GM15510 (cell line): ENCODE measurements at regions not wholly inside any gene's neighbourhood (a gene's known extent, or its start where the extent isn't known, plus 50 kb on each side); places are given as distances from the start of the nearest gene placed in this dataset.

Experiments used
- POLR2A ChIP-seq: IDR thresholded peaks from 3 replicates; pipeline ENCODE4 v1.6.1; 2011; ENCODE audit warnings: borderline replicate concordance; ENCODE audit not compliant: insufficient read length; ENCODE audit errors: extremely low read depth

GRCh38 chr11:115884800-115885534 lies 380.8 kb upstream of the CADM1 start:
- no peak for TF ChIP-seq POLR2A

- TF ChIP-seq POLR2A: no peak
Measured at GRCh38 chr11:115874843-115875242, 370.6 kb upstream of the CADM1 start.

- TF ChIP-seq POLR2A: no peak
Measured at GRCh38 chr11:115873813-115874212, 369.6 kb upstream of the CADM1 start.

- no peak for TF ChIP-seq POLR2A
Measured at GRCh38 chr11:115872416-115872815, 368.2 kb upstream of the CADM1 start.

GRCh38 chr11:115871161-115871760 lies 367.0 kb upstream of the CADM1 start:
- TF ChIP-seq POLR2A: no peak

- no peak for TF ChIP-seq POLR2A
Measured at GRCh38 chr11:115869780-115870431, 365.7 kb upstream of the CADM1 start.

- no peak for TF ChIP-seq POLR2A
Measured at GRCh38 chr11:115869131-115869530, 364.9 kb upstream of the CADM1 start.

GRCh38 chr11:115860246-115860645 lies 356.0 kb upstream of the CADM1 start:
- no peak for TF ChIP-seq POLR2A

- TF ChIP-seq POLR2A: no peak
Measured at GRCh38 chr11:115848611-115849010, 344.4 kb upstream of the CADM1 start.

- no peak for TF ChIP-seq POLR2A
Measured at GRCh38 chr11:115848080-115848479, 343.9 kb upstream of the CADM1 start.

GRCh38 chr11:115845872-115846271 lies 341.7 kb upstream of the CADM1 start:
- no peak for TF ChIP-seq POLR2A

- TF ChIP-seq POLR2A: no peak
Measured at GRCh38 chr11:115843685-115844084, 339.5 kb upstream of the CADM1 start.

- no peak for TF ChIP-seq POLR2A
Measured at GRCh38 chr11:115843111-115843510, 338.9 kb upstream of the CADM1 start.

GRCh38 chr11:115820026-115820425 lies 315.8 kb upstream of the CADM1 start:
- TF ChIP-seq POLR2A: no peak

GRCh38 chr11:115819014-115819413 lies 314.8 kb upstream of the CADM1 start:
- no peak for TF ChIP-seq POLR2A
